ENCODE measurements at regions not wholly inside any gene's neighbourhood (a gene's known extent, or its start where the extent isn't known, plus 50 kb on each side); places are given as distances from the start of the nearest gene placed in this dataset.

- Histone ChIP-seq H3K4ac (replicated peaks; ENCODE audit: insufficient read length, low read depth, low read length) (no peak overlapping the region), H3K36me3 (ENCODE audit: control insufficient read depth in 2 of 4, insufficient read depth in 4 of 4, low read length in 3 of 4) (no peaks in the 10 kb centered on the region), H4K5ac (ENCODE audit: insufficient read length, low read depth, low read length) (no peak overlapping the region), H3K9me3 (ENCODE audit: insufficient read depth in 2 of 2, low read depth in 1 of 2, low read length in 1 of 2) (no peaks in the 10 kb centered on the region), H3K4me3 (ENCODE audit: extremely low read depth in 1 of 4, insufficient read depth in 2 of 4, low read depth in 3 of 4, low read length in 4 of 4) (no peak overlapping the region), H4K8ac (ENCODE audit: extremely low read depth, insufficient read depth, low read length) (no peak overlapping the region), H2BK5ac (ENCODE audit: low read depth, low read length) (no peak overlapping the region), H3K4me1 (replicated peaks in 1 of 4; ENCODE audit: control insufficient read depth in 3 of 4, insufficient read depth in 4 of 4, low read length in 3 of 4) (peaks cover 0 to 6% (median 0%) of the 10 kb centered on the region in 4 experiments; a peak in 2 of 7 replicates), H3K14ac (ENCODE audit: insufficient read length) (no peak overlapping the region), H4K91ac (replicated peaks; ENCODE audit: insufficient read length, low read length) (no peak overlapping the region), H3K23ac (ENCODE audit: insufficient read length) (no peak overlapping the region), H3K4me2 (ENCODE audit: insufficient read depth in 1 of 2, low read depth in 2 of 2, low read length in 2 of 2) (no peak overlapping the region), H3K56ac (replicated peaks; ENCODE audit: insufficient read length, low read depth, low read length) (no peak overlapping the region), H3K23me2 (ENCODE audit: low read depth, low read length) (no peaks in the 10 kb centered on the region), H2BK20ac (ENCODE audit: low read length) (no peak overlapping the region), H3K27me3 (replicated peaks in 1 of 4; ENCODE audit: control insufficient read depth in 3 of 4, extremely low read depth in 1 of 4, insufficient read depth in 3 of 4, low read length in 3 of 4) (no peaks in the 10 kb centered on the region), H3K79me1 (ENCODE audit: low read depth, low read length) (no peaks in the 10 kb centered on the region), H2AK5ac (ENCODE audit: low read depth, low read length) (no peak overlapping the region), H2BK15ac (ENCODE audit: low read length) (no peak overlapping the region; the same call in 1 of the 2 replicates), H3K79me2 (ENCODE audit: control insufficient read depth in 1 of 2, insufficient read depth in 2 of 2, low read length in 2 of 2) (no peaks in the 10 kb centered on the region), H3K27ac (ENCODE audit: low read depth, low read length) (no peak overlapping the region), H3K9ac (replicated peaks in 1 of 4; ENCODE audit: extremely low read depth in 1 of 4, low read depth in 3 of 4, low read length in 3 of 4) (no peak overlapping the region), H2BK120ac (replicated peaks; ENCODE audit: low read depth, low read length) (no peak overlapping the region), H3K18ac (ENCODE audit: extremely low read depth, low read length) (no peak overlapping the region), H2BK12ac (ENCODE audit: low read depth, low read length) (no peak overlapping the region), H4K20me1 (replicated peaks in 1 of 2; ENCODE audit: control insufficient read depth in 1 of 2, insufficient read depth in 2 of 2, low read length in 2 of 2) (no peaks in the 10 kb centered on the region), H2AFZ (ENCODE audit: low read length) (no peak overlapping the region)
- DNase-seq (ENCODE audit: low read depth in 1 of 2, low spot score in 2 of 2): no peak
- no peak for FAIRE-seq
- ChIA-PET CTCF (ENCODE audit: partially characterized antibody) (interaction anchor here (0.6 to 1.2 kb wide), 4 partner anchors 12 to 292 kb away, joined by 3 read pairs; no protein-coding TSS in a partner anchor), POLR2A (ENCODE audit: partially characterized antibody) (no interaction called here)
- 88% methylated on average over 8 of the region's 8 CpGs; no CpG with 5 or more reads in 1 of the 2 experiments for WGBS, 2 experiments (ENCODE audit: extremely low coverage in 1 of 2, insufficient coverage in 1 of 2, insufficient read length in 1 of 2, insufficient replicate concordance in 2 of 2, low coverage in 1 of 2, low lambda C conversion rate in 2 of 2, missing lambda C conversion rate in 1 of 2)
- TF ChIP-seq E2F6 (IDR thresholded peaks at IDR 0.05): no peak
- TF ChIP-seq SRF (IDR thresholded peaks at IDR 0.05; ENCODE audit: low read depth, low read length): no peak
- no peak for TF ChIP-seq CBX5 (IDR thresholded peaks at IDR 0.05; ENCODE audit: low read depth, low read length)
- TF ChIP-seq ZNF274 (IDR thresholded peaks at IDR 0.05; ENCODE audit: borderline replicate concordance, extremely low read depth, low read length): no peak
- no peak for TF ChIP-seq NRF1 (IDR thresholded peaks at IDR 0.05; ENCODE audit: low read depth, low read length)
- TF ChIP-seq PHF8 (conservative IDR thresholded peaks at IDR 0.05; ENCODE audit: low read depth, low read length): no peak
These were observed 246.5 kb downstream of the MYCN start for GRCh38 chr2:16186661-16187481.

All from H1 (cell line).